Loucy (cell line): ENCODE measurements at regions not wholly inside any gene's neighbourhood (a gene's known extent, or its start where the extent isn't known, plus 50 kb on each side); places are given as distances from the start of the nearest gene placed in this dataset.

Experiments
- H2AFZ ChIP-seq: fragments of 200-600 bp; sonication (generic); 2 replicates; pipeline ENCODE4 v1.6.0; 2016; ENCODE audit warnings: antibody characterized with exemption, mild to moderate bottlenecking, low read length, moderate library complexity
- H3F3A ChIP-seq: fragments of 200-600 bp; 2 replicates; pipeline ENCODE4 v1.6.0; 2016; ENCODE audit warnings: antibody characterized with exemption, low read depth, mild to moderate bottlenecking
- H3K27me3 ChIP-seq: fragments of 200-600 bp; sonication (generic); 2 replicates; pipeline ENCODE4 v1.6.1; 2014; ENCODE audit warnings: low read length, mild to moderate bottlenecking; ENCODE audit not compliant: insufficient read depth, poor library complexity, severe bottlenecking
- H3K36me3 ChIP-seq: fragments of 200-600 bp; sonication (generic); 2 replicates; pipeline ENCODE4 v1.6.1; 2016; ENCODE audit warnings: low read length; ENCODE audit not compliant: insufficient read depth
- H3K4me1 ChIP-seq: fragments of 200-600 bp; sonication (generic); 2 replicates; pipeline ENCODE4 v1.5.1; 2014; ENCODE audit warnings: low read length, mild to moderate bottlenecking; ENCODE audit not compliant: insufficient read depth, poor library complexity, severe bottlenecking
- H3K4me2 ChIP-seq: fragments of 200-600 bp; sonication (generic); 2 replicates; pipeline ENCODE4 v1.6.0; 2014; ENCODE audit warnings: antibody characterized with exemption, low read length, low read depth, mild to moderate bottlenecking; ENCODE audit not compliant: poor library complexity, severe bottlenecking
- H3K4me3 ChIP-seq: fragments of 200-600 bp; sonication (generic); 2 replicates; pipeline ENCODE4 v1.5.1; 2014; ENCODE audit warnings: low read length, mild to moderate bottlenecking, mixed read lengths; ENCODE audit not compliant: poor library complexity, severe bottlenecking
- H3K79me2 ChIP-seq: fragments of 200-600 bp; sonication (generic); 2 replicates; pipeline ENCODE4 v1.6.1; 2014; ENCODE audit warnings: low read length; ENCODE audit not compliant: insufficient read depth
- H3K9ac ChIP-seq: fragments of 200-600 bp; sonication (generic); 2 replicates; pipeline ENCODE4 v1.6.0; 2014; ENCODE audit warnings: mild to moderate bottlenecking, low read depth, low read length, moderate library complexity; ENCODE audit not compliant: poor library complexity, severe bottlenecking
- H3K9me2 ChIP-seq: fragments of 200-600 bp; sonication (generic); replicated peaks from 2 replicates; pipeline ENCODE4 v1.6.1; 2016; ENCODE audit warnings: low read depth, low read length, mixed read lengths
- H3K9me3 ChIP-seq: fragments of 200-600 bp; sonication (generic); 2 replicates; pipeline ENCODE4 v1.6.1; 2014; ENCODE audit warnings: mild to moderate bottlenecking, antibody characterized with exemption, low read length, low read depth; ENCODE audit not compliant: insufficient read depth
- H4K20me1 ChIP-seq: fragments of 200-600 bp; sonication (generic); 2 replicates; pipeline ENCODE4 v1.6.0; 2014; ENCODE audit warnings: antibody characterized with exemption, low read length, mild to moderate bottlenecking; ENCODE audit not compliant: insufficient read depth, poor library complexity, severe bottlenecking
- EZH2phosphoT487 ChIP-seq: fragments of 200-600 bp; IDR thresholded peaks from 2 replicates; pipeline ENCODE4 v1.6.1; 2018; ENCODE audit warnings: antibody characterized with exemption, mild to moderate bottlenecking, moderate library complexity, borderline replicate concordance
- TF ChIP-seq, protein P1 (sequence below): fragments of 200-600 bp; sonication (generic); conservative IDR thresholded peaks from 2 replicates; pipeline ENCODE4 v1.5.1; 2014; ENCODE audit warnings: mild to moderate bottlenecking, antibody characterized with exemption, low read length

DNA sequence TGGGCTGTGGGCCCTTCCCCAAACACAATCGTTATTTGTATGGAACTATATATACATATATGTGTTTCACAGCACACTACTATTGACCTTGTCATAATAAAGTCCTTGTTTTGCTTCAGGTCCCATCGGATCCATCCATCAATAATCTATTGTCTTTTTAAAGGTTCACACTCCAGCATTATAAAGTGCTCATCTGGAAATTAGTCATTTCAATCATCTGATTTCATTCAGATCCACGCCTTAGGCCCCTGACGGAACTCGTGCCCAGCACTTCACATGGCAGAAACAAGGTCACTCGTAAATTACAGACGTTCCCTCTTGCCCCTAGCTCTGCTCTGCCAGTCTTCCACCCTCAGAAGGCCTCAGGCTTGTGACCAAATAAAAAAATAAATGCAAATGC, 133.1 kb upstream of the PPP2R2D start:
- H3F3A ChIP-seq: no peaks in the 10 kb centered on the region
- no peak overlapping the region for H3K9ac ChIP-seq
- TF ChIP-seq EZH2phosphoT487: no peak
- TF ChIP-seq, protein P1, sequence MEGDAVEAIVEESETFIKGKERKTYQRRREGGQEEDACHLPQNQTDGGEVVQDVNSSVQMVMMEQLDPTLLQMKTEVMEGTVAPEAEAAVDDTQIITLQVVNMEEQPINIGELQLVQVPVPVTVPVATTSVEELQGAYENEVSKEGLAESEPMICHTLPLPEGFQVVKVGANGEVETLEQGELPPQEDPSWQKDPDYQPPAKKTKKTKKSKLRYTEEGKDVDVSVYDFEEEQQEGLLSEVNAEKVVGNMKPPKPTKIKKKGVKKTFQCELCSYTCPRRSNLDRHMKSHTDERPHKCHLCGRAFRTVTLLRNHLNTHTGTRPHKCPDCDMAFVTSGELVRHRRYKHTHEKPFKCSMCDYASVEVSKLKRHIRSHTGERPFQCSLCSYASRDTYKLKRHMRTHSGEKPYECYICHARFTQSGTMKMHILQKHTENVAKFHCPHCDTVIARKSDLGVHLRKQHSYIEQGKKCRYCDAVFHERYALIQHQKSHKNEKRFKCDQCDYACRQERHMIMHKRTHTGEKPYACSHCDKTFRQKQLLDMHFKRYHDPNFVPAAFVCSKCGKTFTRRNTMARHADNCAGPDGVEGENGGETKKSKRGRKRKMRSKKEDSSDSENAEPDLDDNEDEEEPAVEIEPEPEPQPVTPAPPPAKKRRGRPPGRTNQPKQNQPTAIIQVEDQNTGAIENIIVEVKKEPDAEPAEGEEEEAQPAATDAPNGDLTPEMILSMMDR: no peak
- no peak overlapping the region for H3K4me3 ChIP-seq
- no peaks in the 10 kb centered on the region for H3K9me2 ChIP-seq
- no peaks in the 10 kb centered on the region for H3K79me2 ChIP-seq
- H3K27me3 ChIP-seq: no peaks in the 10 kb centered on the region
- peaks cover 7% of the 10 kb centered on the region; the same call in 1 of the 2 replicates for H3K9me3 ChIP-seq
- no peaks in the 10 kb centered on the region for H4K20me1 ChIP-seq
- H3K36me3 ChIP-seq: no peaks in the 10 kb centered on the region
- no peak overlapping the region for H3K4me2 ChIP-seq
- no peak overlapping the region for H2AFZ ChIP-seq
- H3K4me1 ChIP-seq: no peaks in the 10 kb centered on the region

DNA sequence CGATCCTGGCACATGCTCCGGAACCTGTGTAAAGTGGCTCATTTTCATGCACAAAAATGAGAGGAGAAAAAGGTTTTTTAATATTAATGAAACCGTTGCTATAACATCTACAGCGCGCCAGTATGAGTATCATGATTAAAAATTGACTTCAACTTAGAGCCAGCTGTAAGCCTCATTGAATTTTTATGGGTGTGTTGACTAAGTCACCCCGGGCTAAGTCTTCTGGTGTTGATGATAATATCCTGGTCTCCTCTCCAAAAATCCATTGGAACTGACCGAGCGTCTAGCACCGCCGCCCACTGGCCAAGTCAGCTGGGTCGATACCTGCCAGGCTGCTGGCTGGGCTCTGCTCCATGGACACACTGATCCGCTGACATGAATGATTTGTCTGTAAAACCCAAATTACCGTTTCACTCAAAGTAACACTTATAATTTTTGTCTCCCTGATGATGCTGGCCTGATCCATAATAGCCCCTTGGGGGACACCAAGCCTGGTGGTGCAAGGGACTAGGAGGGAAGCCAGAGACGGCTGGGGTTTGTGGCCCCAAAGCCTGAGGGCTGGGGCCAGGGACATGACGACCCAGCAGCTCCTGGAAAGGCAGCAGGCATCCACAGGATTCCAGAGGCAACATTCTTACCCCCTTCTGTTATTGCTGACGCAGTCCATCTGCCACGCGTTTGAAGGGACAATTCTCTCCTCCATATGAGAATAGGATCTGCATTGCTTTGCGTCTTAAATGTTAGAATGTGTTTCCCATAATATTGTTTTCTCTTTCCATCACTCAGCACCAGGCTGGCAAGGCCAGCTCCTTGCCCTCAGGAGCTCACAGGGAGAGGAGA, 131.0 kb upstream of the PPP2R2D start:
- Histone ChIP-seq H3K79me2 (no peaks in the 10 kb centered on the region), H3K9me2 (no peaks in the 10 kb centered on the region), H3K4me2 (no peak overlapping the region), H2AFZ (no peak overlapping the region), H3F3A (no peaks in the 10 kb centered on the region), H3K4me1 (no peaks in the 10 kb centered on the region), H3K9ac (no peak overlapping the region), H3K9me3 (peaks cover 8% of the 10 kb centered on the region; the same call in 1 of the 2 replicates), H3K36me3 (no peaks in the 10 kb centered on the region), H3K4me3 (no peak overlapping the region), H3K27me3 (no peaks in the 10 kb centered on the region), H4K20me1 (no peaks in the 10 kb centered on the region)
- TF ChIP-seq, protein P1: no peak
- no peak for TF ChIP-seq EZH2phosphoT487

DNA sequence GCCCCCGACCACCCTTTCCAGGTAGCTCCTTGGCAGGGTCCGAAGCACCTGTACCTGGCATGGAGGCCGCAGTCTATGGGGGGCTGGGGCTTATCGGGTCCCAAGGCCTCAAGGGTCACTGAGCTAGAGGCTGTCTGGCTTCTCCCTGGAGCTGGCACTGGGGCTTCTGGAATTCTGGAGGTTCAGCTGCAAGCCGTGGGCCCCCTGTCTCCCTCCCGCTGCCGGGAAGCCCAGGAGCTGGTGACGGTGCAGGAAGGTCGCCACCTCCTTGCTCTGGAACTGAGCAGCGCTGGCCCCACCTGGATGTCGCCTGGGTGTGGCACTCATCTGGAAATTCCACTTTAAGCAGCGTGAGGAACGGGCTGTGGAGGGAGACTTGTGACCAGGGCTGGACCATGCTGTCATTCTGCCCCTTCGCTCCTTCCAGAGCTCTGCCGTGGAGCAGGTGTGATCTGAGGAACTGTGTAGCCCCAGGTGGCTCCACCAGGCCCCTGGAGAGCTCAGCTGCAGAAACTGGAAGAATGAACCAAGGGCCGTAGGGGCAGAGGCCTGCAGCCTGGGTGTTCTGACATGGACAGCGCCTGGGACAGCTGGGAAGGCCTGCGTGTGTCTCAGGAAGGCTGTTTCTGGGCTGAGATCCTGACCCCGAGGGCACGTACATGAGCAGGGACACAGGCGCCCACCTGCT, 129.7 kb upstream of the PPP2R2D start:
- Histone ChIP-seq H2AFZ (no peak overlapping the region), H3K9me3 (peaks cover 8% of the 10 kb centered on the region; the same call in 1 of the 2 replicates), H3K9ac (no peak overlapping the region), H3K4me1 (no peaks in the 10 kb centered on the region), H4K20me1 (no peaks in the 10 kb centered on the region), H3K27me3 (no peaks in the 10 kb centered on the region), H3K36me3 (no peaks in the 10 kb centered on the region), H3K4me3 (no peak overlapping the region), H3K79me2 (no peaks in the 10 kb centered on the region), H3K9me2 (no peaks in the 10 kb centered on the region), H3K4me2 (no peak overlapping the region), H3F3A (no peaks in the 10 kb centered on the region)
- TF ChIP-seq EZH2phosphoT487: no peak
- TF ChIP-seq, protein P1: no peak
